SK-N-SH (cell line): ENCODE measurements at regions not wholly inside any gene's neighbourhood (a gene's known extent, or its start where the extent isn't known, plus 50 kb on each side); places are given as distances from the start of the nearest gene placed in this dataset.

ENCODE experiments used
- CTCF ChIA-PET: fragments of 300-600, 350-600 bp; formaldehyde crosslinking; extraction: SDS; loops from one replicate; lab custom pipeline; 2021; lab: Yijun Ruan, JAX
- POLR2A ChIA-PET: fragments of 350-600 bp; sonication (Branson Sonifier 250); formaldehyde crosslinking; extraction: SDS; loops from one replicate; lab custom pipeline; 2020; ENCODE audit warnings: antibody characterized with exemption, inconsistent platforms; lab: Yijun Ruan, JAX
- DNase-seq: peaks from one replicate; pipeline ENCODE4 v3.0.0; 2012
- H2AFZ ChIP-seq: fragments of 200-600 bp; sonication (generic); 2 replicates; pipeline ENCODE4 v1.8.1; 2016; ENCODE audit warnings: antibody characterized with exemption, mild to moderate bottlenecking, low read depth
- H3F3A ChIP-seq: fragments of 200-600 bp; sonication (generic); replicated peaks from 2 replicates; pipeline ENCODE3; 2016; ENCODE audit warnings: antibody characterized with exemption, mild to moderate bottlenecking; ENCODE audit not compliant: insufficient read depth
- H3K27ac ChIP-seq, 2 experiments: fragments of 200-500 bp in 1 of 2; fragments of 200-600 bp in 1 of 2; sonication (Bioruptor generic) in 1 of 2; sonication (generic), shearing (Covaris generic) in 1 of 2; 2 replicates each; pipeline versions ENCODE4 v1.5.1 to v1.6.1; 2014 to 2016; ENCODE audit warnings: low read depth in 2 of 2, inconsistent platforms in 1 of 2, low read length in 1 of 2, mild to moderate bottlenecking in 1 of 2, mixed read lengths in 1 of 2
- H3K27me3 ChIP-seq: fragments of 200-600 bp; sonication (generic), shearing (Covaris generic); 2 replicates; pipeline ENCODE4 v1.6.1; 2016; ENCODE audit warnings: mixed run types; ENCODE audit not compliant: insufficient read depth
- H3K36me3 ChIP-seq, 2 experiments: fragments of 200-500 bp in 1 of 2; fragments of 200-600 bp in 1 of 2; sonication (Bioruptor generic) in 1 of 2; sonication (generic) in 1 of 2; replicated peaks in 1 of 2; 2 replicates each; pipeline versions ENCODE3 to v1.5.1; 2014 to 2016; ENCODE audit warnings: low read length in 1 of 2, mild to moderate bottlenecking in 1 of 2; ENCODE audit not compliant: insufficient read depth in 2 of 2, control insufficient read depth in 1 of 2
- H3K4me1 ChIP-seq, 2 experiments: fragments of 200-500 bp in 1 of 2; fragments of 200-600 bp in 1 of 2; sonication (Bioruptor generic) in 1 of 2; sonication (generic), shearing (Covaris generic) in 1 of 2; 2 replicates each; pipeline versions ENCODE4 v1.5.1 to v1.6.1; 2014 to 2016; ENCODE audit warnings: low read depth in 1 of 2, low read length in 1 of 2, mixed run types in 1 of 2; ENCODE audit not compliant: insufficient read depth in 2 of 2, control insufficient read depth in 1 of 2
- H3K4me2 ChIP-seq: fragments of 200-600 bp; sonication (generic), shearing (Covaris generic); 2 replicates; pipeline ENCODE4 v1.6.1; 2017; ENCODE audit warnings: mixed run types
- H3K4me3 ChIP-seq, 2 experiments: fragments of 200-500 bp in 1 of 2; fragments of 200-600 bp in 1 of 2; sonication (Bioruptor generic) in 1 of 2; sonication (generic), shearing (Covaris generic) in 1 of 2; 2 replicates each; pipeline versions ENCODE4 v1.5.1 to v1.8.1; 2014 to 2016; ENCODE audit warnings: low read depth in 2 of 2, inconsistent platforms in 1 of 2, low read length in 1 of 2, mild to moderate bottlenecking in 1 of 2, mixed read lengths in 1 of 2, moderate library complexity in 1 of 2
- H3K79me2 ChIP-seq: fragments of 200-600 bp; sonication (generic); 2 replicates; pipeline ENCODE4 v1.8.1; 2017; ENCODE audit warnings: mild to moderate bottlenecking; ENCODE audit not compliant: insufficient read depth
- H3K9ac ChIP-seq: fragments of 200-600 bp; sonication (generic); 2 replicates; pipeline ENCODE4 v1.6.1; 2017; ENCODE audit warnings: mixed run types
- H3K9me2 ChIP-seq: fragments of 200-600 bp; sonication (generic); 2 replicates; pipeline ENCODE4 v1.6.1; 2017; ENCODE audit warnings: mixed run types
- H3K9me3 ChIP-seq: fragments of 200-600 bp; sonication (generic); 2 replicates; pipeline ENCODE4 v1.6.1; 2017; ENCODE audit warnings: mixed run types, mild to moderate bottlenecking, moderate library complexity
- H4K20me1 ChIP-seq: fragments of 200-600 bp; sonication (generic); 2 replicates; pipeline ENCODE4 v1.6.1; 2017; ENCODE audit warnings: mild to moderate bottlenecking, mixed run types; ENCODE audit not compliant: insufficient read depth
- CHD2 ChIP-seq: fragments of 150-350 bp; IDR thresholded peaks from 2 replicates; pipeline ENCODE4 v1.6.1; 2018; ENCODE audit warnings: low read length; ENCODE audit not compliant: partially characterized antibody
- EP300 ChIP-seq, 2 experiments: IDR thresholded peaks; 2 replicates each; pipeline versions ENCODE4 v1.4.0 to v1.6.1; 2012; ENCODE audit warnings: borderline replicate concordance in 1 of 2, low read depth in 1 of 2, low read length in 1 of 2
- FOSL2 ChIP-seq: IDR thresholded peaks from 2 replicates; pipeline ENCODE4 v1.4.0; 2012; ENCODE audit warnings: low read depth, mild to moderate bottlenecking, moderate library complexity, borderline replicate concordance
- GABPA ChIP-seq: IDR thresholded peaks from 2 replicates; pipeline ENCODE4 v1.4.0; 2012; ENCODE audit warnings: low read depth, mild to moderate bottlenecking
- GATA2 ChIP-seq: sonication (generic); formaldehyde crosslinking; IDR thresholded peaks from 2 replicates; pipeline ENCODE4 v1.5.0; 2020; ENCODE audit warnings: mild to moderate bottlenecking, missing genetic modification reagents
- JUND ChIP-seq: IDR thresholded peaks from 2 replicates; pipeline ENCODE4 v1.4.0; 2012
- MAX ChIP-seq: IDR thresholded peaks from 2 replicates; pipeline ENCODE4 v1.4.0; 2012; ENCODE audit warnings: low read depth
- MEF2A ChIP-seq: IDR thresholded peaks from 2 replicates; pipeline ENCODE4 v1.4.0; 2012; ENCODE audit warnings: low read depth, borderline replicate concordance
- MXI1 ChIP-seq: IDR thresholded peaks from 2 replicates; pipeline ENCODE4 v1.6.1; 2012; ENCODE audit warnings: mild to moderate bottlenecking, low read depth, low read length, improper control_type of control experiment
- NFIC ChIP-seq: IDR thresholded peaks from 2 replicates; pipeline ENCODE4 v1.4.0; 2012; ENCODE audit warnings: borderline replicate concordance
- NRF1 ChIP-seq: IDR thresholded peaks from 2 replicates; pipeline ENCODE4 v1.6.1; 2012; ENCODE audit warnings: low read depth, mild to moderate bottlenecking, low read length
- PBX3 ChIP-seq: IDR thresholded peaks from 2 replicates; pipeline ENCODE4; 2012
- RAD21 ChIP-seq: IDR thresholded peaks from 2 replicates; pipeline ENCODE4 v1.6.1; 2012; ENCODE audit warnings: mild to moderate bottlenecking, low read length
- RCOR1 ChIP-seq: fragments of 150-350 bp; IDR thresholded peaks from 2 replicates; pipeline ENCODE4 v1.6.1; 2017; ENCODE audit warnings: antibody characterized with exemption, low read length
- REST ChIP-seq: IDR thresholded peaks from 2 replicates; pipeline ENCODE4 v1.6.1; 2012; ENCODE audit warnings: mild to moderate bottlenecking, low read depth, low read length, moderate library complexity
- RFX5 ChIP-seq: IDR thresholded peaks from 2 replicates; pipeline ENCODE4 v1.6.1; 2012; ENCODE audit warnings: mild to moderate bottlenecking, improper control_type of control experiment, low read length
- RXRA ChIP-seq: IDR thresholded peaks from 2 replicates; pipeline ENCODE4 v1.4.0; 2012; ENCODE audit warnings: low read depth, mild to moderate bottlenecking, borderline replicate concordance
- SIN3A ChIP-seq: IDR thresholded peaks from 2 replicates; pipeline ENCODE4 v1.6.1; 2012; ENCODE audit warnings: low read depth, mild to moderate bottlenecking, low read length, moderate library complexity, borderline replicate concordance
- TAF1 ChIP-seq: IDR thresholded peaks from 2 replicates; pipeline ENCODE4 v1.6.1; 2012; ENCODE audit warnings: low read depth, mild to moderate bottlenecking, low read length, moderate library complexity, borderline replicate concordance
- TCF12 ChIP-seq: IDR thresholded peaks from 2 replicates; pipeline ENCODE4 v1.4.0; 2012
- YY1 ChIP-seq: IDR thresholded peaks from 2 replicates; pipeline ENCODE4 v1.4.0; 2012; ENCODE audit warnings: low read depth, mild to moderate bottlenecking
- WGBS: methylation state at CpG from one replicate; pipeline ENCODE4 v1.1.6; 2017; ENCODE audit warnings: low lambda C conversion rate; 5-methylcytosine and 5-hydroxymethylcytosine counted together

GRCh38 chr2:37550190-37550589 is 121.3 kb downstream of the CDC42EP3 start (continued):
- TF ChIP-seq MEF2A (no peak), RCOR1 (no peak), CHD2 (no peak)
- TF ChIP-seq, all 33 proteins: peak for 0

GRCh38 chr2:37551783-37552182 is 119.7 kb downstream of the CDC42EP3 start:
- Histone ChIP-seq H3K9me3 (no peaks in the 10 kb centered on the region), H3K36me3 (no peaks in the 10 kb centered on the region), H3K4me2 (no peak overlapping the region), H4K20me1 (no peaks in the 10 kb centered on the region), H3K4me1 (peaks cover 0 to 39% of the 10 kb centered on the region in 2 experiments; a peak in 2 of 4 replicates), H3K79me2 (no peaks in the 10 kb centered on the region), H2AFZ (no peak overlapping the region), H3K27ac (peak overlapping the region in 1 of 2 experiments; percentile 99; a peak in 2 of 4 replicates), H3K9me2 (no peaks in the 10 kb centered on the region), H3F3A (no peaks in the 10 kb centered on the region), H3K27me3 (no peaks in the 10 kb centered on the region), H3K4me3 (no peak overlapping the region), H3K9ac (no peak overlapping the region)
- TF ChIP-seq SIN3A = no peak
- TF ChIP-seq TCF12 = peak; percentile 18; the same call in 1 of the 2 replicates
- CTCF ChIA-PET = interaction anchor here (1.1 to 7.0 kb wide), 7 partner anchors 12 to 325 kb away, joined by 3 to 64 read pairs (median 7); no protein-coding TSS in a partner anchor
- DNase-seq = no peak
- POLR2A ChIA-PET = no interaction called here
- WGBS = 73% methylated on average over 3 of the region's 3 CpGs

- peak overlapping the region in 1 of 2 experiments; percentile 99; a peak in 2 of 4 replicates for H3K27ac ChIP-seq
- no peak for DNase-seq
- H2AFZ ChIP-seq = no peak overlapping the region
- CTCF ChIA-PET = interaction anchor here (0.6 to 7.0 kb wide), 10 partner anchors 10 to 325 kb away, joined by 3 to 64 read pairs (median 7); no protein-coding TSS in a partner anchor
- H3K9me2 ChIP-seq = no peaks in the 10 kb centered on the region
- peaks cover 0 to 39% of the 10 kb centered on the region in 2 experiments; a peak in 2 of 4 replicates for H3K4me1 ChIP-seq
- WGBS = 51% methylated on average over 2 of the region's 2 CpGs
- no peak overlapping the region for H3K9ac ChIP-seq
- no peaks in the 10 kb centered on the region for H3F3A ChIP-seq
- no peaks in the 10 kb centered on the region for H3K27me3 ChIP-seq
- POLR2A ChIA-PET = interaction anchor here (1.5 to 3.0 kb wide), 3 partner anchors 15 to 325 kb away, joined by 3 to 22 read pairs (median 6); partner anchors contain the start of gene CDC42EP3
- H3K9me3 ChIP-seq = no peaks in the 10 kb centered on the region
- no peaks in the 10 kb centered on the region for H3K36me3 ChIP-seq
- no peak overlapping the region for H3K4me3 ChIP-seq
- H4K20me1 ChIP-seq = no peaks in the 10 kb centered on the region
- H3K4me2 ChIP-seq = no peak overlapping the region
- no peaks in the 10 kb centered on the region for H3K79me2 ChIP-seq
- TF ChIP-seq MXI1 (no peak), RXRA (no peak), RFX5 (no peak), NFIC (no peak), RAD21 (peak; percentile 7; the same call in 1 of the 2 replicates), YY1 (no peak), REST (no peak), EP300 (IDR thresholded peaks at IDR 0.05; ENCODE audit: borderline replicate concordance in 1 of 2, low read depth in 1 of 2, low read length in 1 of 2) (peak in 1 of 2 experiments; percentile 76; a peak in 2 of 4 replicates), TAF1 (no peak), FOSL2 (0 out of 2 replicates have a peak, but pooled peaks have one; percentile 4), MAX (no peak), JUND (no peak), NRF1 (no peak), GATA2 (CRISPR knock-in tag) (peak; percentile 12; the same call in 1 of the 2 replicates), GABPA (no peak), PBX3 (no peak)
- TF ChIP-seq, all 33 proteins: peak for 4
Observed at GRCh38 chr2:37552339-37552738, 119.1 kb downstream of the CDC42EP3 start.
